HEK293 (cell line): ENCODE measurements at regions not wholly inside any gene's neighbourhood (a gene's known extent, or its start where the extent isn't known, plus 50 kb on each side); places are given as distances from the start of the nearest gene placed in this dataset.

Experiments
- CTCF ChIA-PET: fragments of 350-600 bp; formaldehyde crosslinking; extraction: SDS; loops from one replicate; lab custom pipeline; 2021; ENCODE audit warnings: antibody characterized with exemption; lab: Yijun Ruan, JAX
- POLR2A ChIA-PET: fragments of 300-600 bp; formaldehyde crosslinking; extraction: SDS; loops from one replicate; lab custom pipeline; 2020; ENCODE audit warnings: antibody characterized with exemption, inconsistent platforms; lab: Yijun Ruan, JAX
- H3K27ac ChIP-seq: fragments of 200-500 bp; sonication (Bioruptor generic); 2 replicates; pipeline ENCODE4 v1.5.1; 2014; ENCODE audit warnings: low read depth, low read length, control low read depth, inconsistent platforms; ENCODE audit errors: extremely low read depth
- H3K36me3 ChIP-seq, 2 experiments: fragments of 200-500 bp in 1 of 2; sonication (Bioruptor generic) in 1 of 2; 1 replicate in 1 of 2; 2 replicates in 1 of 2; pipeline ENCODE4 v1.5.1; 2014 to 2017; ENCODE audit warnings: inconsistent platforms in 2 of 2, low read length in 2 of 2; ENCODE audit not compliant: control insufficient read depth in 2 of 2, insufficient read depth in 1 of 2
- H3K4me1 ChIP-seq: fragments of 200-500 bp; sonication (Bioruptor generic); 2 replicates; pipeline ENCODE4 v1.5.1; 2014; ENCODE audit warnings: mild to moderate bottlenecking, low read length, inconsistent platforms; ENCODE audit not compliant: control insufficient read depth, insufficient read depth
- H3K4me3 ChIP-seq: 2 replicates; pipeline ENCODE4 v1.5.1; 2011; ENCODE audit warnings: low read depth, mild to moderate bottlenecking, control low read depth, low read length, moderate library complexity
- H3K9me3 ChIP-seq: fragments of 200-500 bp; sonication (Bioruptor generic); 2 replicates; pipeline ENCODE4 v1.5.1; 2014; ENCODE audit warnings: low read depth, low read length, inconsistent platforms; ENCODE audit not compliant: control insufficient read depth, insufficient read depth
- SETDB1 ChIP-seq: IDR thresholded peaks from one replicate; pipeline ENCODE4 v1.6.1; 2017; ENCODE audit warnings: mild to moderate bottlenecking, low read length, moderate library complexity, mixed read lengths; ENCODE audit not compliant: insufficient read length
- YY2 ChIP-seq: fragments of 450-650 bp; formaldehyde crosslinking; IDR thresholded peaks from 2 replicates; pipeline ENCODE4 v1.5.1; 2016; ENCODE audit warnings: missing biosample characterization, missing genetic modification characterization
- ZBTB20 ChIP-seq: fragments of 450-650 bp; formaldehyde crosslinking; IDR thresholded peaks from 2 replicates; pipeline ENCODE4 v1.5.1; 2016; ENCODE audit warnings: missing biosample characterization, missing genetic modification characterization
- ZNF184 ChIP-seq: fragments of 450-650 bp; IDR thresholded peaks from 2 replicates; pipeline ENCODE4 v1.5.1; 2018; ENCODE audit warnings: missing biosample characterization, mild to moderate bottlenecking, missing genetic modification characterization
- ZNF654 ChIP-seq: fragments of 450-650 bp; formaldehyde crosslinking; IDR thresholded peaks from 2 replicates; pipeline ENCODE4 v1.5.1; 2016; ENCODE audit warnings: low read depth, missing biosample characterization, missing genetic modification characterization
- ZNF670 ChIP-seq: fragments of 450-650 bp; formaldehyde crosslinking; IDR thresholded peaks from 2 replicates; pipeline ENCODE4 v1.5.1; 2016; ENCODE audit warnings: missing biosample characterization, missing genetic modification characterization, low read depth
- TF ChIP-seq, protein P1 (sequence below): fragments of 450-650 bp; formaldehyde crosslinking; IDR thresholded peaks from 2 replicates; pipeline ENCODE4 v1.5.1; 2016; ENCODE audit warnings: missing biosample characterization, missing genetic modification characterization
- TF ChIP-seq, protein P2 (sequence below): sonication (generic); formaldehyde crosslinking; IDR thresholded peaks from 2 replicates; pipeline ENCODE4 v1.8.1; 2022; ENCODE audit warnings: mild to moderate bottlenecking, moderate library complexity, missing genetic modification reagents

DNA sequence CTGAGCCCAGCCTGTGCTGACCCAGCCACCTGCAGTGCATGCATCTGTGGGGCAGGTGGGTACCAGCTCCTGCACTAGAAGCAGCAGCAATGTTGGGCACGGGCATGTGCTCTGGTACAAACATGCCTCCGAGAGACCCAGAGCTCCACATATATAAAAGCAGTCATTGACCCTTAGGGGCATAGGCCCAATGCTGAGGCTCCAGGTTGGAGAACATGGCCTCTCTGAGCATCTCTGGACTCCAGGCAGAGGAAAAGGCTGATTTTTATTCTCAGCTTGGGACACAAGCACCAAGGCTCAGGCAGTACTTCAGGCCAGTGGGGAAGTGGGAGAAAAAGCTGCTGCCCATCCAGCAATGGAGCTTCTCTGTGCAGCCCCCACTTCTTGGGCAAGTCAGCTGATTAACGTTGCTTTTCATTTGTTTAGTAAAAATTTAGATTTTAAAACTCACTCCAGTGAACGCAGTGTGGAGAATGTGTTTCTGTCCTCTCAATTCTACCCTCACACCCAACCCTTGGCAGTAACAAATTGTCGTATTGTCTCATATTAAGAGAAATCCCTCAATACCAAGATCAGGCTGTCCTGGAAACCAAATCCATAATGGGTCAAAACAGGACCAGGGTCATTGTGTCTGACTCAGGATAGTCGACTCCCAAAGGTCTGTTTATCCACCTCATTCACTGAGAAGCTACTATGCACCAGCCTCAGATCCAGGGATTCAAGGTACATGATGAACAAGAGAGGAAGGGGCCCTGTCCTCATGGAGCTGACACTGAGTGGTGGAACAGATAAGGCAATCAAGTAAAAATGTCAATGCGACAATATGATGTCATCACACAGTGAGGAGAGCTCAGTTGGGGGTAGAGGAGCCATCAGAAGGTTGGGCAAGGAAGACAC lies 50.6 kb upstream of the TOP3B start (continued):
- TF ChIP-seq, protein P1, sequence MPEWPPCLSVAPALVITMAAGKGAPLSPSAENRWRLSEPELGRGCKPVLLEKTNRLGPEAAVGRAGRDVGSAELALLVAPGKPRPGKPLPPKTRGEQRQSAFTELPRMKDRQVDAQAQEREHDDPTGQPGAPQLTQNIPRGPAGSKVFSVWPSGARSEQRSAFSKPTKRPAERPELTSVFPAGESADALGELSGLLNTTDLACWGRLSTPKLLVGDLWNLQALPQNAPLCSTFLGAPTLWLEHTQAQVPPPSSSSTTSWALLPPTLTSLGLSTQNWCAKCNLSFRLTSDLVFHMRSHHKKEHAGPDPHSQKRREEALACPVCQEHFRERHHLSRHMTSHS (tag by site-specific recombination) = no peak
- TF ChIP-seq ZNF654 (tag by site-specific recombination) = no peak
- TF ChIP-seq, protein P2, sequence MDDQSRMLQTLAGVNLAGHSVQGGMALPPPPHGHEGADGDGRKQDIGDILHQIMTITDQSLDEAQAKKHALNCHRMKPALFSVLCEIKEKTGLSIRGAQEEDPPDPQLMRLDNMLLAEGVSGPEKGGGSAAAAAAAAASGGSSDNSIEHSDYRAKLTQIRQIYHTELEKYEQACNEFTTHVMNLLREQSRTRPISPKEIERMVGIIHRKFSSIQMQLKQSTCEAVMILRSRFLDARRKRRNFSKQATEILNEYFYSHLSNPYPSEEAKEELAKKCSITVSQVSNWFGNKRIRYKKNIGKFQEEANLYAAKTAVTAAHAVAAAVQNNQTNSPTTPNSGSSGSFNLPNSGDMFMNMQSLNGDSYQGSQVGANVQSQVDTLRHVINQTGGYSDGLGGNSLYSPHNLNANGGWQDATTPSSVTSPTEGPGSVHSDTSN (CRISPR knock-in tag) = no peak
- TF ChIP-seq, all 188 proteins: peak for 2

DNA sequence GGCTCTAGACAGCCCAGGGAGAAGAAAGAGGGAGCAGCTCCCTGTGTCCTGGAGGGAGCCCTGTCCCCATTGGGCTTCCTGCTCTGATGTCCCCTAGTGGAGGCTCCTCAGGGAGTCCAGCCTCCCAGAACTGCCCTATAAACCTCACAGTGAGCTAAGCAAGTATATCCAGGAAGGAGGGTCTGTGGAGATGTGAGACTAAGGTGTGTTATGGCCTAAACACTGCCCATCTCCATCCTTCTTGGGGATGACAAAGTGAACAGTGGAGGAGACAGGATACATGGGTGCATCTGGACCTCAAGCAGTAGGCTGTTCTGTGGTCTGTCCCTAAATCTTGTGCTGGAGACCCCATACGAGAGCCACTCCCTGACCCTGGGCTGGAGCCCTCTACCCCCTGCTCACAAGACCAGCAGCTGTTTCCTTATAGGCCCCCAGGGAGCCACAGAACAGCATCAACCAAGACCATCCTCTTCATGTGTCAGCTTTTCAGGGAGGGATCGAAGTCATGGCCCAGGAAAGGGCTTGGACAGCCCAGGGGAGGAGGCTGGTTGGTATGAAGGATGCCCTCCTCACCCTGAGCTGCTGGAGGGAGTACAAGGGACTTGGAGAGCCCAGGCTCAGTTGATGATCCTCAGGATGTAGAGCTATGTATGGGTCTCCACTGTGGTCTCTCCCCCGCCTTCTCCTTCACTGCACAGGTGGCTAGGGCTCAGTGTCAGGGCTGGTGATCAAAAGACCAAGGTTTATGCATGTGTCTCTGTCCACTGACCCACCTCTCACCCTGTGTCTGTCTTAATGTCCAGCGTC lies 49.7 kb upstream of the TOP3B start:
- no peaks in the 10 kb centered on the region for H3K9me3 ChIP-seq
- ChIA-PET POLR2A (interaction anchor here (0.5 kb wide), 1 partner anchor 107 kb away, joined by 3 read pairs; no protein-coding TSS in a partner anchor), CTCF (interaction anchor here (0.7 to 7.3 kb wide), 4 partner anchors 28 to 168 kb away, joined by 3 to 35 read pairs (median 4); no protein-coding TSS in a partner anchor)
- no peak overlapping the region for H3K4me3 ChIP-seq
- H3K4me1 ChIP-seq = no peaks in the 10 kb centered on the region
- H3K36me3 ChIP-seq = no peaks in the 10 kb centered on the region
- TF ChIP-seq, protein P2 (CRISPR knock-in tag) = no peak
- TF ChIP-seq ZNF670 (tag by site-specific recombination) (no peak), YY2 (no peak), ZBTB20 (tag by site-specific recombination) (no peak), SETDB1 (no peak), ZNF184 (tag by site-specific recombination) (no peak)
- H3K27ac ChIP-seq = no peak overlapping the region
